Activated CD4-positive, alpha-beta T cell treated with anti-CD3 and anti-CD28 coated beads, Interleukin-2, amount 10 ng/mL, durations not matched to agents 24 days and 14 days (primary cell): ENCODE measurements at regions not wholly inside any gene's neighbourhood (a gene's known extent, or its start where the extent isn't known, plus 50 kb on each side); places are given as distances from the start of the nearest gene placed in this dataset.
"Not testable (repeated sequence)": the region's sequence is repeated elsewhere in the genome, so short reads cannot be mapped to it uniquely, and the experiment has no call there.

Experiments used
- DNase-seq: peaks from one replicate; pipeline ENCODE4 v3.0.0; 2022
- H3K27ac Mint-ChIP-seq: one replicate; pipeline ENCODE4 v1.8.0; 2022; ENCODE audit warnings: mild to moderate bottlenecking, mixed read lengths
- H3K27me3 Mint-ChIP-seq: one replicate; pipeline ENCODE4 v1.8.0; 2022; ENCODE audit warnings: mixed read lengths
- H3K36me3 Mint-ChIP-seq: one replicate; pipeline ENCODE4 v1.8.0; 2022; ENCODE audit warnings: low read depth, mild to moderate bottlenecking, mixed read lengths
- H3K4me1 Mint-ChIP-seq: one replicate; pipeline ENCODE4 v1.8.0; 2021; ENCODE audit warnings: mixed read lengths
- H3K4me3 Mint-ChIP-seq: one replicate; pipeline ENCODE4 v1.8.0; 2022; ENCODE audit warnings: mild to moderate bottlenecking, moderate library complexity, mixed read lengths
- H3K9me3 Mint-ChIP-seq: one replicate; pipeline ENCODE4 v1.8.0; 2021; ENCODE audit warnings: mixed read lengths
- intact Hi-C: fragments of 100-400 bp; cut with micrococcal nuclease; formaldehyde crosslinking; loops from one replicate; pipeline ENCODE4 v1.15.1; 2023

DNA sequence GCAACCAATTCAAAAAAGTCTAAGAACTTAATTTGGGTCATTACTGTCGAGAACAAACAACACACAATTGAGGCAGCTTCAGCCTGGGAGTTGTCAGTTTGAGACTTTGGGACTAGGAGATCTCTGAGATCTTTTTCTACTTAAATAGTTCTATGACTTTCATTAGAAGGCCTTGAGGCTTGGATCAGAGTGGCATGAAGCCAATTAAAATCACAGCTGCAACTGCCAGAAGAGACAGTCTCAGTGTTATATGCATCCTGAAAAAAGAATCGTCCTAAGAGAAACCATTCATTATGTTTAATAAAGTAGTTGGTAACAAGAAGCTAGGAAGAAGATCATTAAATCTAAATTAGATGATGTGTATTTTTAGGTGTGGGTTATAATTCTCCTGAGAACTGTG is 170.8 kb upstream of the RASSF8 start:
- DNase-seq = no peak
- H3K27ac Mint-ChIP-seq = no peak overlapping the region
- H3K9me3 Mint-ChIP-seq = no peaks in the 10 kb centered on the region
- no peaks in the 10 kb centered on the region for H3K4me1 Mint-ChIP-seq
- peaks cover 3% of the 10 kb centered on the region for H3K27me3 Mint-ChIP-seq
- no peak overlapping the region for H3K4me3 Mint-ChIP-seq
- intact Hi-C loops = no loop called here
- H3K36me3 Mint-ChIP-seq = no peaks in the 10 kb centered on the region

DNA sequence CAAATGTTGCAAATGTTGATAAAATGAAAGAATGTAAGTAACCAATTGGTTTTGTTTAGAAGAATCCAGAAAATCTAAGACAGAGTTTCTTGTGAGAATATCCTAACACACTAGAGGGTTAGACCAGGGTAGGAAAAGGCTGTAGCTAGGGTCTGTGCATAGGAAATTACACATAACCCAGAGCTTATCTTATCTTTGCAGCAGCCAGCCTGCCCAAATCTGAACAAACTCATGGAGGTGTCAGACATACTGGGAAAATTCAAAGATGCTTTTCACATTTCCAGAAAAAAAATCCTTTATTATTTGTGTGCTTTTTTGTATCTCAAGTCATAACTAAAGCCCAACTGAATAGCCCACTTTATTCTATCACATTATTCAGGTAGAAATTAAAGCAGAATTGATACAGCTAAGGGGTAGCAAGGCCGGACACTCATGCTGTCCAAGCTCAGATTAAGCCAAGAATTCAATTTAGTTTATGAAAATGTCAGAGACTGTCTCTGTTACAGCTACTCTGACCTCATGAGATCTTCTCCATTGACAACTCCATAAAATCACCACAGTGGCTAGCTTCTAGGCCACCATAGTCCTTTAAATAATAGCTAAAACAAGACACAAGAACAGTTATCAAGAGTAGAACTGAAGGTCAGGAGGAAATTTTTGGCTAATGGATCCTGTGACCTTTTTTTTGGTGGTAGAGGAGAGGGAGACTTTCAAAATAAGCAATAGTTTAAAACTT is 169.6 kb upstream of the RASSF8 start:
- no peak for DNase-seq
- Mint-ChIP-seq H3K9me3 (no peaks in the 10 kb centered on the region), H3K36me3 (no peaks in the 10 kb centered on the region), H3K27ac (no peak overlapping the region), H3K27me3 (peaks cover 3% of the 10 kb centered on the region), H3K4me3 (no peak overlapping the region), H3K4me1 (no peaks in the 10 kb centered on the region)
- intact Hi-C loops = no loop called here

DNA sequence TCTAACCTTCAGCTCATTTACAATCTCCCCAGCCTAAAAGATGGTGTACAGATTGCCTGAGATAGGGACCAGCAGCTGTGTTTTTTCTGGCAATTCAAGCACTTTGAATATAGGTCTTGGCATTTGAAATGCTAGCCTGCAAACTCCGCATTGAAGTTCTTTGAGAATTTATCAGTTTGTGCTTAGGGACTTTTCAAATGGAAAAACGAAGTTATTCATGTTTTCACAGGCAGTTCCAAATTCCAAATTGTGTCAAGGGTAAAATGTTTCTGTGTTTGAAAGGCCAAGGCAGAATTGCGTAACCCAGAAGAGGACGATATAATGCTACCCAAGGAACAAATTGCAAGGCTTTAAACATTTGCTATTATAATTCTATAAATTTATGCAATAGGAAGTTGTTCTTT is 168.9 kb upstream of the RASSF8 start:
- H3K9me3 Mint-ChIP-seq = no peaks in the 10 kb centered on the region
- H3K27ac Mint-ChIP-seq = no peak overlapping the region
- intact Hi-C loops = no loop called here
- no peaks in the 10 kb centered on the region for H3K4me1 Mint-ChIP-seq
- H3K27me3 Mint-ChIP-seq = peaks cover 3% of the 10 kb centered on the region
- DNase-seq = no peak
- H3K4me3 Mint-ChIP-seq = no peak overlapping the region
- H3K36me3 Mint-ChIP-seq = no peaks in the 10 kb centered on the region

DNA sequence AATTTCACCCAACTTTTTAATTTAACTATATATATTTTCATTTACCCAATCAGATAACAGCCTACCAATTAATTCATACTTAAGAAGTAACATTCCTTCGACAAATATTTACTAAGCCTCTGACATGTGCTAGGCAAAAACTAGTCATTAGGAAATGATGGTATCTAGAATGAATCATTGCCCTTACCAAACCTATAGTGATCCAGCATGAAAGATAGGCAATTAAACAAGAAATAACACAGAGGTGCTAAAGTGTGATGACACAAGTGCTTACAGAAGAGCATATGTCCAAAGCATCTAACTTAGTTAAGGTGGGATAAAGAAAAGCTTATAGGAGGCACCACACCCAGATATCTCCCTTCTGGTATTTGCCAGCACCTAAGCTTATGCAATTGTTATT is 166.5 kb upstream of the RASSF8 start:
- intact Hi-C loops = no loop called here
- H3K9me3 Mint-ChIP-seq = no peaks in the 10 kb centered on the region

DNA sequence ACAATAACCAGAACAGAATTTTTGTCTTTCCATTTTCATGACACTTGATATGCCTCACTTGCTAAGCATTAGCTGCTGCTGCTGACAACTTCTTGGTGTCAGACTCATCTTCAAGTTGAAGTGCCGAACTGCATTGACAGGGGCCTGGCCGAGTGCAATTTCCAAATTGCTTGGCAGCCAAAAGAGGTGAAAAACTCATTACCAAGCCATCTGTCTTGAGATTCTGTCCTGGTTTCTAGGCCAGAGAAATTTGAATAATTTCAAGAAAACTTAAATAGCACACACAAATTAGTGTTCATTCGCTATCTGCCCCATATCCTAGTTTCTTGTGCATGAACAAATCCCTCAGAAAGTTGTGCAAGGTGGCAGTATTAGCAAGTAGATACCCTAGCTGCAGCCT is 165.3 kb upstream of the RASSF8 start:
- intact Hi-C loops = no loop called here
- no peak overlapping the region for H3K4me3 Mint-ChIP-seq
- H3K36me3 Mint-ChIP-seq = no peaks in the 10 kb centered on the region
- H3K4me1 Mint-ChIP-seq = no peaks in the 10 kb centered on the region
- H3K27ac Mint-ChIP-seq = no peak overlapping the region
- peaks cover 3% of the 10 kb centered on the region for H3K27me3 Mint-ChIP-seq
- no peak for DNase-seq
- no peaks in the 10 kb centered on the region for H3K9me3 Mint-ChIP-seq

More for the DNA sequence above, 166.5 kb upstream of the RASSF8 start:
- Mint-ChIP-seq H3K4me1 (no peaks in the 10 kb centered on the region), H3K27me3 (peaks cover 3% of the 10 kb centered on the region), H3K4me3 (no peak overlapping the region), H3K27ac (no peak overlapping the region), H3K36me3 (no peaks in the 10 kb centered on the region)
- DNase-seq = no peak

DNA sequence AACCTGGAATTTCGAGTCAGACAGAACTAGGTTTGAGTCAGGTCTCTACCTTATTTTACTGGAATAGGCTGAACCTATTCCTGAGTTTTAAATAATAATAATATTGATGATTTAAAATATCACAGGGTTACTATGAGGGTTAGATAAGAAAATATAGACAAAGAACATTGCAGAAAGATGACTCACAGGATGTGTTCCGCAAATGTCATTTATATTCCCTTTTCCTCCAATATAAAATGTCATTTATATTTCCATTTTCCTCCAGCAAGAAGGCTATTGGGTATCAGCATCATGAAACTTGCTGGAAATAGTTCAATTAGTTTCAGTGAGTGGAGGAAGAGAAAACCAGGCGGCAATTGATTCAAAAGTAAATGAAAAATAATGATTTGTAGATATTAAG is 163.9 kb upstream of the RASSF8 start:
- H3K9me3 Mint-ChIP-seq = no peaks in the 10 kb centered on the region
- intact Hi-C loops = no loop called here

DNA sequence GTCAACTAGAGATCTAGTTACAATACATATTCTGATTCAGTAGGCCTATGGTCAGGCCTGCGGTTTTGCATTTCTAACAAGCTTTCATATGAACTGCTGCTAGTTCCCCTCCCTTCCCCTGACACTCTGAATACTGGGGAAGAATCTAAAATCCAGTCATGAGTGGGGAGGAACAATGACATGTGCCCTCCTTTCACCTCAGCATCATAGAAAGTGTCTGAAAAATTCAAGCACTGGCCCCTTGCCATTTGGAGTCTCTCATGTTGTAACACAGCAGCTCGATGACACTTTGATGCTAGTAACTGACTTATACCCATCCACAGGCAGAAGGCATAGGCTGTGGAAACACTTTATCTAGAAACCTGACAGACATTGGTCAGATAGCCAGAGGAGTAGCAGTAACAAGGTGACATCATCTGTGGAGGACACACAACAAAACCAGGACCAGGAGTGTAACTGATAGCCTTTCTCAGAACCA is 161.9 kb upstream of the RASSF8 start:
- intact Hi-C loops = no loop called here
- H3K4me3 Mint-ChIP-seq = no peak overlapping the region

More for the DNA sequence above, 163.9 kb upstream of the RASSF8 start:
- Mint-ChIP-seq H3K4me1 (no peaks in the 10 kb centered on the region), H3K4me3 (no peak overlapping the region), H3K36me3 (no peaks in the 10 kb centered on the region), H3K27ac (no peak overlapping the region), H3K27me3 (peaks cover 3% of the 10 kb centered on the region)
- DNase-seq = no peak

DNA sequence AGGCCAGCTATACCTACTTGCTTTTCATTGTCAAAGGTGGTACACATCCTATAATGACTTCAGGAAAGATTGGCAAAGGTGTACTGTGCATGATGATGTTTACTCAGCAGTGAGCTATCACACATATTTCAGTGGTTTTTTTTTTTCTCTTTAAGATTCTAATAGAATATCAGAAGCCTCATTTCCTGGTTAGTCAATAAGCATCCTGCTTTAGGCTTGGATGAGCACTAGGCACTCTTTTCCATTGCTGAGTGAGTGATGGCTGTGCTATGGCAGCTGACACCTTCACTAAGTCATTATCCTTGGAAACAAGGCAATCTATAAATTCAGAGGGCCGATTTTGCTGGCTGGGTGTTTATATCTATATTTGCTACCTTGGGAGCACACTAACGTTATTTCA is 161.1 kb upstream of the RASSF8 start:
- Mint-ChIP-seq H3K4me1 (peaks cover 3% of the 10 kb centered on the region), H3K4me3 (no peak overlapping the region), H3K9me3 (peaks cover 3% of the 10 kb centered on the region), H3K36me3 (no peaks in the 10 kb centered on the region), H3K27ac (no peak overlapping the region), H3K27me3 (peaks cover 3% of the 10 kb centered on the region)
- intact Hi-C loops = no loop called here
- no peak for DNase-seq

More for the DNA sequence above, 161.9 kb upstream of the RASSF8 start:
- DNase-seq = no peak
- Mint-ChIP-seq H3K27ac (no peak overlapping the region), H3K9me3 (peaks cover 3% of the 10 kb centered on the region), H3K27me3 (peaks cover 3% of the 10 kb centered on the region), H3K36me3 (no peaks in the 10 kb centered on the region), H3K4me1 (peaks cover 3% of the 10 kb centered on the region)

DNA sequence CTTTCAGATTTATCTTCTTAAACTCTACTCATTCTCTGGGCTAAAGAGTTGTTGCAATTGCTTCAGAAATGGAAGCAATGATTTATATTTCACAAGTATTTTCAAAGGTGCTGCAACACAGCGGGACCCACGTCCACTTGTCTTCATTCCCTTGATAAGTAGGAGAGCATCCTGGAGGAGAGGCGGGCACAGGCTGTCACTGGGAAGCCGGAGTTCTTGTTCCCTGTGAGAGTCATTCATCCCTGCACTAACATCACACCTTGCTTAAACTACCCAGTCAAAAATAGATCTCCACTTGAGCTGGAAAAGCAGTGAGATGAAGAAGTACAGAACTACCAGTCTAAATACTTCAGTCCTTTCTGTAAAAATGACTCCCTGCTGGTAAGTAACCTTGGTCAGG is 160.5 kb upstream of the RASSF8 start:
- Mint-ChIP-seq H3K27ac (no peak overlapping the region), H3K4me1 (peaks cover 3% of the 10 kb centered on the region), H3K27me3 (no peaks in the 10 kb centered on the region), H3K9me3 (peaks cover 3% of the 10 kb centered on the region), H3K4me3 (no peak overlapping the region), H3K36me3 (no peaks in the 10 kb centered on the region)
- DNase-seq = no peak
- intact Hi-C loops = no loop called here

DNA sequence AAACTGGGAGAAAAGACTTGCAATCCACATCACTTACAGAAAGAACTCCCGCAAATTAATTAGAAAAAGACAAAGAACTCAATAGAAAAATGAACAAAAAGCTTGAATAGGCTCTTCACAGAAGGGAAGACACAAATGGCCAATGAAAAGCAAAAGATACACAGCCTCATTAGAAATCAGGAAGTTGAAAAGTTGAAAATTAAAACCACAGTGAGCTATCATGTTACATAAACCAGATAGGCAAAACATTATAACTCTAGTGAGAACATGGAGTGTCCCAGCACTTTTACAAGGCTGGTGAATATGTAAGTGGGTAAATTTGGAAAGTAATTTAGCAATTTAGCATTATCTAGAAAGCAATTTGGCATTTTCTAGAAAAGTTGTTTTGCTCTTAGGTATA is 158.4 kb upstream of the RASSF8 start:
- no peak for DNase-seq
- H3K27ac Mint-ChIP-seq = no peak overlapping the region
- no peaks in the 10 kb centered on the region for H3K36me3 Mint-ChIP-seq
- H3K9me3 Mint-ChIP-seq = peaks cover 3% of the 10 kb centered on the region
- intact Hi-C loops = no loop called here
- no peak overlapping the region for H3K4me3 Mint-ChIP-seq
- H3K4me1 Mint-ChIP-seq = peaks cover 3% of the 10 kb centered on the region
- no peaks in the 10 kb centered on the region for H3K27me3 Mint-ChIP-seq

DNA sequence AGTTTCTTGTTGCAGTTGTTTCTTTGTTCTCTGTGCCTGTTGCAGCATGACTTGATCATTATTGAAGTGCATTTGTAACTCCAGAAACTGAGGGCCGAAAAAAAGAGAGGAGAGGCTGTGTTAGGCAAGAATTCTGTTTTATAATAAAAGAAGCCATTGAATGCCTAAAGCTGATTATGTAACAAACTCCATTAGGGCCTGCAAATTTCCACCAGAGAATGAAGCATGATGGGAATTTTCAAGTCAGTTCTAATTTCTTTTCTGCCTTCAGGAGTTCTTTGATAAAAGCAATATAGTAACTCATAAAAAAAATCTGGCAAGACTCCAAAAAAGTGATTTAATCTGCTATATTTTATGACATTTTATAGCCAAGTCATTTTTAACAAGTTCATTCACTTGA is 156.7 kb upstream of the RASSF8 start:
- intact Hi-C loops = no loop called here
- Mint-ChIP-seq H3K27ac (no peak overlapping the region), H3K36me3 (no peaks in the 10 kb centered on the region), H3K27me3 (no peaks in the 10 kb centered on the region), H3K4me3 (no peak overlapping the region), H3K9me3 (peaks cover 3% of the 10 kb centered on the region), H3K4me1 (peaks cover 15% of the 10 kb centered on the region)
- no peak for DNase-seq

DNA sequence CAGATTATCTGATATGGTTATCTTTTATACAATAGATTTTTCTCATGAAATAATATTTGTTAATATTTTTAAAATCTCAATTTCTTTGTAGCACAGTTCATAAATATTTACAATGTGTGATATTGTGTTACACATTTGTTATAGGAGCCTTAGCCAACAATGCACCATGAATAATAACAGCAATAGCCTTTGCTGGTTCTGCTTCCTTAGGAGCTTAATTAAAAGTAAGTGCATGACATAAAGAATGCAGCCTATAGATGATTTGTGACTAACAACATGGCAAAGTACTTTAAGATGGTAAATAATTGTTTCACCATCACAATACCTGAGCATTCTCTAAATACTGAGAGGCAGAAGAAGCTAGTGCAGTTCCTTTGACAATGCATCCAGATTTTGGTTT is 156.3 kb upstream of the RASSF8 start:
- Mint-ChIP-seq H3K36me3 (no peaks in the 10 kb centered on the region), H3K27me3 (no peaks in the 10 kb centered on the region), H3K4me3 (no peak overlapping the region), H3K4me1 (peaks cover 17% of the 10 kb centered on the region), H3K27ac (no peak overlapping the region), H3K9me3 (peaks cover 3% of the 10 kb centered on the region)
- intact Hi-C loops = no loop called here
- DNase-seq = no peak

DNA sequence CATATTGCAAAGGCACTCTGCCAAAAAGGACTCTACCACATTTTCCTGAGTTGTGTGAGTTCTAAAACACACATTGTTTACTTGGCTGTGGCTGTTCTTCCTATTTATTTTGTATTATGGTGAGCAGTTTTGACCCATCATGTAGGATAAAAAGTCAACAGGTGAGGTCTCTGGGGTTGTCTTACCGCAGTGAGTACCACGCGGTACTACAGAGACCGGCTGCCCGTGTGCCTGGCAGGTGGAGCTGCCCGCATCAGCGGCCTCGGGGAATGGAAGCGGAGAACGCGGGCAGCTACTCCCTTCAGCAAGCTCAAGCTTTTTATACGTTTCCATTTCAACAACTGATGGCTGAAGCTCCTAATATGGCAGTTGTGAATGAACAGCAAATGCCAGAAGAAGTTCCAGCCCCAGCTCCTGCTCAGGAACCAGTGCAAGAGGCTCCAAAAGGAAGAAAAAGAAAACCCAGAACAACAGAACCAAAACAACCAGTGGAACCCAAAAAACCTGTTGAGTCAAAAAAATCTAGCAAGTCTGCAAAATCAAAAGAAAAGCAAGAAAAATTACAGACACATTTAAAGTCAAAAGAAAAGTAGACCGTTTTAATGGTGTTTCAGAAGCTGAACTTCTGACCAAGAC is 155.3 kb upstream of the RASSF8 start:
- H3K4me3 Mint-ChIP-seq = not testable (repeated sequence)

DNA sequence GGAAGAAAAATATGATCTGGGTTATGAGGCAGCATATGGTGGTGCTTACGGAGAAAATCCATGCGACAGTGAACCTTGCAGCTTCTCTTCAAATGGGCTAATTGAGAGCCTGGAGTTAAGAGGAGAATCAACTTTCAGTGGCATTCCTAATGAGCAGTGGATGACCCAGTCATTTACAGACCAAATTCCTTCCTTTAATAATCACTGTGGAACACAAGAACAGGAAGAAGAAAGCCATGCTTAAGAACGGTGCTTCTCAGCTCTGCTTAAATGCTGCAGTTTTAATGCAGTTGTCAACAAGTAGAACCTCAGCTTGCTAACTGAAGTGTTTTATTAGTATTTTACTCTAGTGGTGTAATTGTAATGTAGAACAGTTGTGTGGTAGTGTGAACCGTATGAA is 154.2 kb upstream of the RASSF8 start:
- DNase-seq, H3K36me3 Mint-ChIP-seq, H3K27me3 Mint-ChIP-seq, H3K4me3 Mint-ChIP-seq, intact Hi-C loops, H3K27ac Mint-ChIP-seq: not testable (repeated sequence)
- H3K4me1 Mint-ChIP-seq = peaks cover 23% of the 10 kb centered on the region
- peaks cover 11% of the 10 kb centered on the region for H3K9me3 Mint-ChIP-seq

More for the DNA sequence above, 155.3 kb upstream of the RASSF8 start:
- H3K27ac Mint-ChIP-seq, intact Hi-C loops, DNase-seq, H3K36me3 Mint-ChIP-seq, H3K27me3 Mint-ChIP-seq: not testable (repeated sequence)
- Mint-ChIP-seq H3K9me3 (peaks cover 11% of the 10 kb centered on the region), H3K4me1 (peaks cover 23% of the 10 kb centered on the region)
